HUDEP-2 (cell line): ENCODE measurements at regions not wholly inside any gene's neighbourhood (a gene's known extent, or its start where the extent isn't known, plus 50 kb on each side); places are given as distances from the start of the nearest gene placed in this dataset.
"Not testable (repeated sequence)": the region's sequence is repeated elsewhere in the genome, so short reads cannot be mapped to it uniquely, and the experiment has no call there.

Source experiments
- DNase-seq, 76 experiments: peaks; one replicate each; lab custom pipeline; 2025; ENCODE audit not compliant: unreplicated experiment in 76 of 76; lab: John Stamatoyannopoulos, UW

DNA sequence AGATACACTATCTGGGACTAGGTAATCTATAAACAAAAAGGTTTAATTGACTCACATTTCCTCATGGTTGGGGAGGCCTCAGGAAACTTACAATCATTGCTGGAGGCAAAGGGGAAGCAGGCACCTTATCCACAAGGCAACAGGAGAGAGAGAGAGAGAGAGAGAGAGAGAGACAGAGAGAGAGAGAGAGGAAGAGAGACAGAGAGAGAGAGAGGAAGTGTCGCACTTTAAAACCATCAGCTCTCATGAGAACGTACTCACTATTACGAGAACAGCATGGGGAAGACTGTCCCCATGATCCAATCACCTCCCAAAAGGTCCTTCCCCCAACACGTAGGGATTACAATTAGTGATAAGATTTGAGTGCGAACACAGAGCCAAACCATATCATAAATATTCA, 253.5 kb upstream of the TRIB2 start:
- DNase-seq: no peak

- DNase-seq: no peak
These were observed 251.1 kb upstream of the TRIB2 start for GRCh38 chr2:12465631-12466135.

GRCh38 chr2:12467303-12467702, 249.4 kb upstream of the TRIB2 start:
- no peak for DNase-seq

DNA sequence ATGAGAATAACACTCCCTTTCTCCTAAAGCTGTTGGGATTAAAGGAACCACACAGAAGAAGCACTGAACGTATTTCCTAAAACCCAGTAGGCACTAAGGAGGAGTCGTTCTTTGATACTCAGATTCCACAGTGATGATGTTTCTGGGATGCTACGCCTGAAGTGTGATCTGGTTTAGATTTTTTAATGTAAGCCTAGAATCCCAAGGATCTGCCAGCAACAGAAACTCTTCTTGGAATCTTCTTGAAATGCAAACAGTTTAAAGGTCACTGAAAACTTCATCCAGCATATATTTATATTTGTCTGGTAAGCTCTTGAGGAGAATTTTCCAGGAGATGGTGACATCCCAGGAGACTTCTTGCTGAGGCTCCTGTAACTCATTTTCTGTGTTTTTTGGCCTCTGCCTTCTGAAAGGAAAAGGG, 247.6 kb upstream of the TRIB2 start:
- no peak for DNase-seq

DNA sequence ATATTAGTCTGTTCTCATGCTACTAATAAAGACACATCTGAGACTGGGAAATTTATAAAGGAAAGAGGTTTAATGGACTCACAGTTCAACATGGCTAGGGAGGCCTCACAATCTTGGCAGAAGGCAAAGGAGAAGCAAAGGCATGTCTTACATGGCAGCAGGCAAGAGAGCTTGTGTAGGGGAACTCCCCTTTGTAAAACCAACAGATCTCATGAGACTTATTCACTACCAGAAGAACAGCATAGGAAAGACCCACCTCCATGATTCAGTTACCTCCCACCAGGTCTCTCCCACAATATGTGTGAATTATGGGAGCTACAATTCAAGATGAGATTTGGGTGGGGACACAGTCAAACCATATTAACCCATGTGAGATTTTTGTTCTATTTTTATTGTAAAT, 244.5 kb upstream of the TRIB2 start:
- not testable (repeated sequence) for DNase-seq

- DNase-seq: no peak
These were observed 238.3 kb upstream of the TRIB2 start for GRCh38 chr2:12478151-12479064.

DNA sequence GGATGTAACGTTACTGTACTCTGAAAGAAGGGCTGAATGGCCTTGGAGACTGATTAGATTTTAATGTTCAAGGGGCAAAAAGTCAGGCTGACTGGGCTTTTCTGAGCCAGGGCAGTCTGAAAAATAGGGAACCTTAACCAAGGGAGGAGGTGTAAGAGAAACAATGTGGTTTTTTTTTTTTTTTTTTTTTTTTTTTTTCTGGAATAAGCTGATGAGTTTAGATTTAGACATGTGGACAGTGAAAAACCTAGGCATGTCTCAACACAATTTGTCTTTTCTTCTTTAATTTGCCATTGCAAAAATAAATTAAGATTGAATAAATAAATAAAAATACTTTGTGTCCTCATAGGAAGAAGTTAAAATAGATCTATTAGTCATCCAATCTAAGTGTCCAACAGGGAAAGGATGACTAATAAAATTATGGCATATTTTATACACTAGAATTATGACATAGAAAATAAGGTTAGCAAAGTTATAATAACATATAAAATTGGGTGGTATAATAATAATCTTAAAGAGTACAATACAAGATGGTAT, 237.6 kb upstream of the TRIB2 start:
- DNase-seq: no peak

- DNase-seq: no peak
These were observed 232.1 kb upstream of the TRIB2 start for GRCh38 chr2:12484536-12485115.

GRCh38 chr2:12486205-12487118, 230.3 kb upstream of the TRIB2 start:
- DNase-seq: peak in 1 of 76 experiments; percentile 1

- no peak for DNase-seq
These were observed 229.3 kb upstream of the TRIB2 start for GRCh38 chr2:12487253-12488004.

DNA sequence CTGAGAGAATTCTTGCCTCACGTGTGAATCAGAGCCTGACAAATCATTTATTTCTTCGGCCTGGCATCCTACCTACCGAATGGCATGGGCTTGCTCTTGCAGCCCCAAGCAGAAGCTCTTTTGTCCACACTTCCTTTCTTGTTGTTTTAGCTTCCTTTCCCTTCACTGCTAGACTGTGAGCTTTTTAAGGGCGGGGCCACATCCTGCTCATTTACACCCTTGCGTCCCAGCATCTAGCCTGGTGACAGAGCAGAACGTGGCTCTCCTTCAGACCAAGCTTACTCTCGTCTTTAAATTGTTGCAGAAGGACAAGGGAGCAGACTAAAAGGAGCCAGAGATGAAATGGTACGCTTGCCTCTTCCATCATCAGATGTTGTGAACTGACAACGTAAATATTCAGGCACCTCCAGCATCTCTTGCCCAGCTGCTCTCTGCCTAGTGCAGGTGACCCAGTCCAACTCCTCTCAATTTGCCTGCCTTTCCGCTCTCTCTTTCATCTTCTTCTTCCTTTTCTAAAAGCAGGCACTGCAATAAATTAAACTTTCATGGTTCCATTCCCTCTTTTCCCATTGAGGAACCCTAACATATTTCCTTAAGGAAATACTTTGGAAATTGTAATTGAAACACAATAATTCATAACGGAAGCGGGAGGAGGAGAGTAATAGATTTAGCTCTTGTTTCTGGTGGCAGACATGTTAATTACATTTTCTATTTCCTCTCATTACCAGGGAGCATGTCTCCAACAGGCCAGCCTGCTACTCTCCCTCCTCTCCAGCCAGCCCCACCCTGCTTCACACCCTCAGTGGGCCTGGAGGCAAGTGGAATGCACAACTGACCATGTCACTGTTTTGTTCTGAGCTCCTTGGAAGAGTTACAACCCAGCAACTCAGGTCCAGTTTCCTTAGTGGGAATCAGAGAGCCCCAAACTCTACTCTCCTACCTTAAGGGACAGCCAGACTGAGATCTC, 228.1 kb upstream of the TRIB2 start:
- no peak for DNase-seq

GRCh38 chr2:12490641-12491040, 226.1 kb upstream of the TRIB2 start:
- DNase-seq: no peak

- not testable (repeated sequence) for DNase-seq
These were observed 224.4 kb upstream of the TRIB2 start for GRCh38 chr2:12492360-12492759.

- peak in 3 of 76 experiments; percentile 3 to 36 (median 27) for DNase-seq
These were observed 223.7 kb upstream of the TRIB2 start for GRCh38 chr2:12493031-12493513.

DNA sequence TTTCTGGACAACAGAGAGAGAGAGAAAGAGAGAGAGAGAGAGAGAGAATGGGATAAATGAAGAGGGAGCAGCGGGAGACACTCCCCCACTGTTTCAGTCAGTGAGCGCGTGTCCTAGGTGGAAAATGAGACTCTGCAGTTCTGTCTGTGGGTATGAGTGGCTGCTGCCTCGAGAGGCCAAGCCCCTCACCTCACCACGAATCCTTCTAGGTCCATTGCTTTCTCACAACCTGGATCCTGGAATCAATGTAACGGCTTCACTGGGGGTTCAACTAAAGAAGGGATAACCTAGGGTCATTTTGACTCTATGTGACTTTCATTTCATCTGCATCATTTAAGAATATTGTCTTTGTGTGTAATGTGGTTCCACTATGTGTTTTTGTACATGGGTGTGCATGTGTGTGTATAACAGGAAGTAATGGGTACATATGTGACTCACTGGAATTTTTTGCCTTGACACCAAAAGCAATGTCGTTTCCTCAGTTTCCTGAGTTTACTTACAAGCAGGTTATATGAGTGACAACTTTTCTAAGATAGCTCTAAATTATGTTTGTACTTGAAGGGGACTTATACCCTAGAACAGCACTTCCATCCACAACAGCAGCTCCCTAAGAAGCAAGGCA, 221.4 kb upstream of the TRIB2 start:
- DNase-seq: no peak

- no peak for DNase-seq
These were observed 218.4 kb upstream of the TRIB2 start for GRCh38 chr2:12498286-12498685.

DNA sequence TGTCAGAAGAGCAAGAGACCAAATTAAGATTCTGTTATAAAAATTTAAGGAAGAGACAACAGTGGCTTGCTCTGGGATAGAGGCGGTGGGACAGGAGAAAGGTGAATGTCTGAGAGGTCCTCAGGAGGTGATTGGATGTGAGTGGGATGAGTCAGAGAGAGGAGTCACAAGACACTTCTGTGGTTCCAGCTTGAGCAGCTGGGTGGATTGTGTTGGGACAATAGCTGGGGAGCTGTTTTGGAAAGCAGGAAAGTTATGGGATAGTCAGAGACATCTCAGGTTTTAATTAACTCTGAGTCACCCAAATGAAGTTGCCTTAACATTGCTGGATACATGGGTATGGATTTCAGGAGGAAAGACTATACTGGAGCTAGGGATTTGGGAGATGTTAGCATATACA, 218.0 kb upstream of the TRIB2 start:
- DNase-seq: no peak

DNA sequence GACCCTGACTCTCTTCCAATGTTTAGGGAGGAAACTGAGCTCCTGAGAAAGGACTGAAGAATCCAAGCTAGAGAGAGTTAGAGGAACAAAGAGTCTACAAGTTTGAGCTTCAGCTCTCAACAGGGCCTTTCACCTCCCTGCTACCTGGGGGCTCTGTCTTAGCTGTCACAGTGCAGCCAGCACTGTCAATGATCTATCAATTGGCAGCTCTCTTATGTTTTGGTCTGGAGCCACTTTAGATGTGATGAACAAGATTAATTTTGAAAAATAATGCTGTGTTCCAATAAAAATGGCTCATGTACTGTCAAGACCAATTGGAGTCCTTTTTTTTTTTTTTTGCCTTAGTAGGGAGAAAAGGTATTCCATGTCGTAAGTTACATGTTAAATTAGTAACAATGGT, 215.8 kb upstream of the TRIB2 start:
- no peak for DNase-seq
